ENCODE measurements at regions not wholly inside any gene's neighbourhood (a gene's known extent, or its start where the extent isn't known, plus 50 kb on each side); places are given as distances from the start of the nearest gene placed in this dataset.

GRCh38 chr2:195031411-195031810 is 625.6 kb upstream of the SLC39A10 start:
- ATAC-seq (no peak), DNase-seq (no peak)
- H3K4me1 ChIP-seq: no peaks in the 10 kb centered on the region
- TF ChIP-seq CTCF (IDR thresholded peaks at IDR 0.05): no peak
- no peak overlapping the region for H3K27ac ChIP-seq
- H3K4me3 ChIP-seq: no peak overlapping the region
- no peaks in the 10 kb centered on the region for H3K27me3 ChIP-seq
- intact Hi-C loops (cut with DNase I): no loop called here
- H3K9me3 ChIP-seq: no peaks in the 10 kb centered on the region
- no peaks in the 10 kb centered on the region for H3K36me3 ChIP-seq

DNA sequence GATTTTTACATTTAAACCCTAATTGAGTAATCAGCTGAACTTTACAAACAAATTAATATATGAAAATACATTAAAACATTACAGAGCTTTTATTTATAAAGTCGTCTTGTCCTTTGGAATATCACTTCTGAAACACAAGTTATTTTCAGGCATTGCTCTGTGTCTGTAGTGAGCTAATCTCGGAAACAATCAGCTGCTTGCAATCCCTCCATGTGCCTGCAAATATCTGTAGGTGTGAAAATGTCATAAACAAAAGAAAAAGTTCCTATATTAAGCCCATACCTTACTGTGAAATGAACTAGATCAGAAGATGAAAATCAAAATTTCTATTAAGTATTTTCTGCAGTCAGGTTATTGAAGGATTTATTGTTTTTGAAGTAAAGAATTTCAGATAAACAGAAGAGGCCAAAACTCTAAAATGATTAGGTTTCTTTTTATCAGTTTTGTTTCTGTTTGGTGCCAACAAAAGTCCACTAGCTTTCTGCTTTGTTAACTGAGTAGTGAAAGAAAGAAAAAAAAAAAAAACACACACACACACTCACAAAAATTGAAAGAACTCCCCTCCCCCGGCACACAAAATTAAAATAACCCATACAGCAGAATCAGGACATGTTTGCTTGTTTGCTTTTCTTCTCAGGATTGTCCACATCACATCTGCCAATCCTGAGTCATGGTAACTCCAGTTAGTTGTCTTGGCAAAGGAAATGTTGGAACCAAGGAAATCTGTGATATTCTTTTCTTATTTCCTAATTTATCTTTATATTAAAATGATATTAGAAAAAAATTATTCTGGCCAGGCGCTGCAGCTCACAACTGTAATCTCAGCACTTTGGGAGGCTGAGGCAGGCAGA is 627.0 kb upstream of the SLC39A10 start:
- H3K4me1 ChIP-seq: no peaks in the 10 kb centered on the region
- no peak overlapping the region for H3K27ac ChIP-seq
- H3K36me3 ChIP-seq: no peaks in the 10 kb centered on the region
- H3K27me3 ChIP-seq: no peaks in the 10 kb centered on the region
- intact Hi-C loops (cut with DNase I): no loop called here
- TF ChIP-seq CTCF (IDR thresholded peaks at IDR 0.05): no peak
- ATAC-seq (no peak), DNase-seq (no peak)
- H3K9me3 ChIP-seq: no peaks in the 10 kb centered on the region
- H3K4me3 ChIP-seq: no peak overlapping the region

DNA sequence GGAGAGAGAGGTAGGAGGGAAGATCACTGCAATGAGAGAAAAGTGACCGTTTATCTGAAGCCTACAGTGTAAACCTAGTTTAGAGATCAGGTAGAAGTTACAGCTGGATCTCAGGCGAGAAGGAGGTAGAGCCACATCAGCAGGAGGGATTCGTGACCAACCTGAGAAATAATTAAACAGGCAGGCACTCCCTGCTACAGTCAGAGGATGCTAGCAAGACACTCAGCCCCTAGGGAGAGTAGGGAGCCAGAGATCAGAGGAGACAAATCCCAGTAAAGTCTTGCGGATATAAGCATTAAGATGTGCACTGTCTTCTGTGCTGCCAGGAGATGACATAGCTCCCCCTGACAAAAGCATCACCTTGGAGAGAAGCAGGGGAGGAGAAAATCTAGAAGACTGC is 629.1 kb upstream of the SLC39A10 start:
- Histone ChIP-seq H3K27me3 (no peaks in the 10 kb centered on the region), H3K36me3 (no peaks in the 10 kb centered on the region), H3K9me3 (no peaks in the 10 kb centered on the region), H3K4me1 (no peaks in the 10 kb centered on the region), H3K4me3 (no peak overlapping the region), H3K27ac (no peak overlapping the region)
- TF ChIP-seq CTCF (IDR thresholded peaks at IDR 0.05): no peak
- ATAC-seq (no peak), DNase-seq (no peak)
- intact Hi-C loops (cut with DNase I): no loop called here

DNA sequence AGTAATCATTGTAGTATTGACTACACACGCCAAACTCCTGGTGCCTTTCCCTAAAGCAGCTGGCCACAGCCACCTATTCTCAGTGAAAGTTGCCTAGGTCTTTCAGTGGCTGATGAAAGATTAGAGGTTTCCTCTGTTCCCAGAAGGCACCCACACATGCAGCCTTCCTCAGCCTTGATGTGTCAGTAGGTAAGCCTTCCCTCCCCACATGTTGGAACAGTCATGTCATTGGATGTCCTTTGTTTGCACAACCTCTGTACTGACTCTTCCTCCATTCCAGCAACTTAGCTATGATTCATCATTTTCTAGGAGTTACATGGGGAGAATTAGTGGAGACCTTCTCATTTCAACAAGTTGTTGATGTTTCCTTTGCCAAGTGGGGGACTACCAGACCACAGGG is 630.8 kb upstream of the SLC39A10 start:
- H3K9me3 ChIP-seq: no peaks in the 10 kb centered on the region
- no peaks in the 10 kb centered on the region for H3K4me1 ChIP-seq
- H3K36me3 ChIP-seq: no peaks in the 10 kb centered on the region
- ATAC-seq: no peak
- no peaks in the 10 kb centered on the region for H3K27me3 ChIP-seq
- H3K4me3 ChIP-seq: no peak overlapping the region
- no peak overlapping the region for H3K27ac ChIP-seq
- no peak for TF ChIP-seq CTCF (IDR thresholded peaks at IDR 0.05)
- no peak for DNase-seq
- intact Hi-C loops (cut with DNase I): no loop called here

DNA sequence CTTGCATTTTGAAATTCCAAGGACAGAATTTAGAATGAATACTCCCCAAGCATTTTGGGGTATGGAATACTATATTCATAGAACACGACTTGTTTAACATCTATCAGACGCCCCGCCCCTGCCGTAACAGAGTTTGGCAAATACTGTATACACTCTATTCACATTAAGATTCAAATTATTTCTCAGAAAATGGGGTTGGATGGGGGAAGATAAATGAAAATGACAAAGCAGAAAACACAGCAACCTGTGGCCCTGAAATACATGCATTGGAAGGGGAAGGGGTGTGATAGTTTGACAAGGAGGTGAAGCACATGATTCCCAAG is 634.6 kb upstream of the SLC39A10 start:
- Histone ChIP-seq H3K4me1 (no peaks in the 10 kb centered on the region), H3K27ac (no peak overlapping the region), H3K27me3 (no peaks in the 10 kb centered on the region), H3K9me3 (no peaks in the 10 kb centered on the region), H3K4me3 (no peak overlapping the region), H3K36me3 (no peaks in the 10 kb centered on the region)
- TF ChIP-seq CTCF (IDR thresholded peaks at IDR 0.05): no peak
- ATAC-seq (no peak), DNase-seq (peak in 1 of 4 donors; percentile 49)
- intact Hi-C loops (cut with DNase I): no loop called here

All from left lung (tissue), 4 donors.